Mesothelial cell of epicardium (in vitro differentiated cells): ENCODE measurements at regions not wholly inside any gene's neighbourhood (a gene's known extent, or its start where the extent isn't known, plus 50 kb on each side); places are given as distances from the start of the nearest gene placed in this dataset.
A peak's percentile ranks its signal among the peaks of the same experiment; 100 is the strongest.

ENCODE experiments used
- DNase-seq, 2 experiments: peaks; one replicate each; pipeline ENCODE4 v3.0.0; 2021; ENCODE audit warnings: low spot score in 2 of 2; ENCODE audit not compliant: unreplicated experiment in 2 of 2
- H3K27ac Mint-ChIP-seq: 2 replicates; pipeline ENCODE4 v1.8.0; 2021; ENCODE audit warnings: mixed read lengths
- H3K27me3 Mint-ChIP-seq: 2 replicates; pipeline ENCODE4 v1.8.0; 2021; ENCODE audit warnings: low read depth, mixed read lengths
- H3K36me3 Mint-ChIP-seq: 2 replicates; pipeline ENCODE4 v1.8.0; 2021; ENCODE audit warnings: mixed read lengths
- H3K4me1 Mint-ChIP-seq: 2 replicates; pipeline ENCODE4 v1.8.0; 2021; ENCODE audit warnings: mixed read lengths
- H3K4me3 Mint-ChIP-seq: 2 replicates; pipeline ENCODE4 v1.8.0; 2021; ENCODE audit warnings: mild to moderate bottlenecking, moderate library complexity, mixed read lengths
- H3K9me3 Mint-ChIP-seq: 2 replicates; pipeline ENCODE4 v1.8.0; 2021; ENCODE audit warnings: mixed read lengths
- CTCF ChIP-seq: fragments of 200-600 bp; sonication (generic); IDR thresholded peaks from one replicate; pipeline ENCODE4 v1.5.0; 2021; ENCODE audit warnings: antibody characterized with exemption; ENCODE audit not compliant: unreplicated experiment

DNA sequence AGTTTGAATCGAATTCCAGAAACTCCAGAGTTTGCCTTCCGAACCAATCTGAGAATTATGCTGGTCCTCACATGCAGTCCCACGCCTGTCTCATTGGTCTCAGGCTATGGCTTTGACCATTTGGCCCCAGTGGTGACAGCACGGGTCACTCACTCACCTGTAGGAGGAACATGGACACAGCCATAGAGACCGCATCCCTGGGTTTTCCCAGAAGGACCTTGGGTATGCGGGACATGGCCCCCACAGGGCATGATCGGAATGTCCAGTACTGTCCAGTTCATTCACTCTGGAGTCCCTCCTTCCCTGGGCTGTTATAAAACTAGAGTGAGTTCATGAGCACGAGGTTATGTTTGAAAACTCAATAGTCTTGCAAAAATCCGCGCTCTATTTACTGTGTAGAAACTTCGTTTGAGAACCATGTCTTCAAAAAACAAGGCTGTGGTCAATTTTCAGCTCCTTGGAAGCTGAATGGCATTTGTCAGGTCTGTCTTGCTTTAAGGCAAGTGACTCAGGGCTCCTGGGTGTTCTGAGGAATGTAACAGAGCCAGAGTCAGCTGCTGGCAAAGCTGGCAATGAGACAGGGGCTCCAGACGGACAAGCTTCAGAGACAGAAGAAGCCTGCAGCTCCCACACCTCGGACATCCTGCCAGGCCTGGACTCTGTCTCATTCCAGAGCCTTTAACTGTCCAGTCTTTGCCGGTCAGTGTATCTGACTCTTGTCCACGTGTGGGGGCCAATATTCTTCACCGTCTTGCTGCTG is 86.7 kb upstream of the TMEM18 start:
- H3K36me3 Mint-ChIP-seq = no peaks in the 10 kb centered on the region
- H3K27ac Mint-ChIP-seq = no peak overlapping the region
- H3K4me1 Mint-ChIP-seq = peaks cover 30% of the 10 kb centered on the region
- DNase-seq = no peak
- no peak overlapping the region for H3K4me3 Mint-ChIP-seq
- no peaks in the 10 kb centered on the region for H3K27me3 Mint-ChIP-seq
- no peak for TF ChIP-seq CTCF
- no peaks in the 10 kb centered on the region for H3K9me3 Mint-ChIP-seq

DNA sequence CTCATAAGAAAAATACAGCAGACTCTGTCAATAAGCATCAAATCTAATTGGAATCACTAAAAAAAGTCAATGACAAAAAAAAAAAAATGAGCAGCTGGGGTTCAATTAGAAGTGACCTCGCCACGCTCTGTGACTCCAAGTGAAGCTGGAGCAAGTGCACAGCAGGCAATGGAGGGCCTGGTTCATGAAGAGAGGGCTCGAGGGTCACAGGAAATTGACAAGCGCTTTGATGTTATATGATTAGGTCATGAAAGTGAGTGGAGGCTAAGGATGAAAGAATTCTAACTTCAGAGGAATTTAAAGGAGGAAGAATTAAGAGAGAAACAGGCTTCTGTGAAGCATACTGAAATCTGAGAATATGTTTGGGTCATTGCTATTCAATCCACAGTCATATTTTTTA is 85.4 kb upstream of the TMEM18 start:
- Mint-ChIP-seq H3K4me1 (peaks cover 30% of the 10 kb centered on the region), H3K27me3 (no peaks in the 10 kb centered on the region), H3K4me3 (no peak overlapping the region), H3K9me3 (no peaks in the 10 kb centered on the region), H3K36me3 (no peaks in the 10 kb centered on the region), H3K27ac (peak overlapping the region; percentile 70)
- DNase-seq = no peak
- TF ChIP-seq CTCF = no peak

DNA sequence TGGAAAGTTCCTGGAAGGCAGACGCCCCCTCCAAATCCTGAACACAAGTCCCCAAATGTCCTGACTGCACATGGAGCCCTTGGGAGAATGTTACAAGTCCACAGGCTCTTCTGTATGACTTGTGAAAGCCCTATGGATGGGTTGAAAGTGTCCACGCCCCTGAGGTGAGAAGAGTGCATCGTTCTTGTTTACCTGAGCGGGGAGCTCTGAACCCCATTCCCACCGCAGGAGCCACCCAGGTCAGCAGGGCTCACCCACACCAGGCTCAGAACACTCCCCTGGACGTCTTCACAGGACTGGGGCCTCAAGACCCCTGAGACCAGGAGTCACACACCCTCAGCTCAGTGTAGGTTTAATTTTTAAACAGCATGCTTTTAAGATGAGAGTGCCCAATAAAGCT is 84.2 kb upstream of the TMEM18 start:
- no peaks in the 10 kb centered on the region for H3K36me3 Mint-ChIP-seq
- no peak overlapping the region for H3K27ac Mint-ChIP-seq
- peaks cover 30% of the 10 kb centered on the region for H3K4me1 Mint-ChIP-seq

GRCh38 chr2:760001-760400 is 82.8 kb upstream of the TMEM18 start:
- Mint-ChIP-seq H3K4me3 (no peak overlapping the region), H3K9me3 (peaks cover 6% of the 10 kb centered on the region), H3K27ac (peak overlapping the region; percentile 44), H3K36me3 (no peaks in the 10 kb centered on the region), H3K4me1 (peaks cover 32% of the 10 kb centered on the region), H3K27me3 (no peaks in the 10 kb centered on the region)
- TF ChIP-seq CTCF = no peak
- no peak for DNase-seq

More for the DNA sequence above, 84.2 kb upstream of the TMEM18 start:
- Mint-ChIP-seq H3K27me3 (no peaks in the 10 kb centered on the region), H3K4me3 (no peak overlapping the region), H3K9me3 (peaks cover 6% of the 10 kb centered on the region)
- no peak for DNase-seq
- TF ChIP-seq CTCF = no peak

DNA sequence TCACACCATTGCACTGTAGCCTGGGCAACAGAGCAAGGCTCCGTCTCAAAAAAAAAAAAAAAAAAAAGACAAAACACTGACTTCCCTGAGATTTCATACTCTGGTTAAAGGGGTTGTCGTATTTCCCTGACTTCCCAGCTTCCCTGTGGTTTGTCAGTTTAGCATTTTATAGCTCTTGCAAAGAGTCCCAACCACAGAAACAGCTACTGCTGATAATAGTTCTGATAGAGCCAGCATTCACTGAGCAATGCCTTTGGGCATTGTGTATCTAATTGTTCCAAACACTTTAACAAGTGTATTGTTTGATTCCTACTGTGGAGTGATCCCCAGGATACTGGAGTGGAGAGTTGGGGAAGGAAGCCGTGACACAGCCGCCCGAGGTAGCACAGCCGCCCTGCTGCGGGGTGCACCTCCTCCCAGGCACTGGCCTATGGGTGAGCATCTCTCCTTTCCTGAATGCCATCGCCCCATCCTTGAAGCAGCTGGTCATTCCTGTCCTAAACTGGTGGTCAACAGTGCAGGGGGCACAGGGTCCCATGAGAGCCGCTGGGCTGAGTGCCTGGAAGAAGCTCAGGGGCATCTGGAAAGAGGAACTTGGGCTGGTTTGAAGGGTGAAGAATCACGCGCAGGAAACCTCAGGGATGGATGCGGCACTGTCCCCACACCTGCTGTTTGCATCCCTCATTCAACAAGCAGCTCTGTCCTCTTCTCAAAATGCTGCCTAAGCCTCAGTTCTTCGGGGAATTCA is 81.0 kb upstream of the TMEM18 start:
- H3K9me3 Mint-ChIP-seq = peaks cover 6% of the 10 kb centered on the region
- H3K4me3 Mint-ChIP-seq = no peak overlapping the region
- no peaks in the 10 kb centered on the region for H3K36me3 Mint-ChIP-seq
- no peak for TF ChIP-seq CTCF
- peaks cover 28% of the 10 kb centered on the region for H3K4me1 Mint-ChIP-seq
- peaks cover 2% of the 10 kb centered on the region for H3K27me3 Mint-ChIP-seq
- DNase-seq = no peak
- H3K27ac Mint-ChIP-seq = no peak overlapping the region
